K562 (cell line): ENCODE measurements at regions not wholly inside any gene's neighbourhood (a gene's known extent, or its start where the extent isn't known, plus 50 kb on each side); places are given as distances from the start of the nearest gene placed in this dataset.

Source experiments
- ATAC-seq: fragments of 200-7000 bp; cut with Tn5 transposase; 3 replicates; pipeline ENCODE4 v1.9.1; 2020; ENCODE audit warnings: moderate library complexity
- BruUV-seq: library from RNA; stranded (reverse); fragments of 400-500 nt; replicated peaks from 2 replicates; lab custom pipeline; 2021; lab: Mats Ljungman, UMichigan
- CTCF ChIA-PET: fragments of 300-600 bp; formaldehyde crosslinking; extraction: SDS; loops from one replicate; lab custom pipeline; 2021; ENCODE audit warnings: low intra/inter-chr PET ratio; lab: Yijun Ruan, JAX
- POLR2A ChIA-PET: fragments of 300-600, 350-650 bp; sonication (Branson Sonifier 250); formaldehyde crosslinking; extraction: SDS; loops from one replicate; lab custom pipeline; 2021; ENCODE audit warnings: antibody characterized with exemption, inconsistent platforms; lab: Yijun Ruan, JAX
- DNase-seq, 4 experiments: peaks; one replicate each; pipeline versions ENCODE4 v3.0.0 to v3.0.0-alpha.2; 2011 to 2018; ENCODE audit warnings: low spot score in 3 of 4, mixed read lengths in 3 of 4; ENCODE audit errors: extremely low read depth in 1 of 4
- FAIRE-seq: peaks from 2 replicates; lab custom pipeline; 2011; peaks lifted over from hg19 to GRCh38; lab: Jason Lieb, UNC
- H2AFZ ChIP-seq: 2 replicates; pipeline ENCODE4 v1.6.0; 2011; ENCODE audit warnings: low read depth, low read length, control low read depth, inconsistent platforms
- H3K27ac ChIP-seq: fragments of 200-600 bp; 3 replicates; pipeline ENCODE4 v1.8.0; 2011; ENCODE audit warnings: low read depth, mild to moderate bottlenecking, control low read depth, inconsistent platforms, low read length, moderate library complexity, mixed read lengths; ENCODE audit errors: extremely low read depth
- H3K27me3 ChIP-seq, 2 experiments: fragments of 300-600 bp in 1 of 2; 2 replicates in 1 of 2; 3 replicates in 1 of 2; pipeline versions ENCODE4 v1.6.0 to v1.8.0; 2011; ENCODE audit warnings: inconsistent platforms in 2 of 2, low read length in 2 of 2, mild to moderate bottlenecking in 1 of 2, mixed read lengths in 1 of 2, moderate library complexity in 1 of 2; ENCODE audit not compliant: control insufficient read depth in 2 of 2, insufficient read depth in 2 of 2
- H3K36me3 ChIP-seq: fragments of 300-600 bp; 3 replicates; pipeline ENCODE4 v1.8.0; 2011; ENCODE audit warnings: mild to moderate bottlenecking, low read length, inconsistent platforms; ENCODE audit not compliant: control insufficient read depth, insufficient read depth
- H3K4me1 ChIP-seq, 2 experiments: fragments of 200-600 bp in 1 of 2; replicated peaks in 1 of 2; 2 replicates in 1 of 2; 3 replicates in 1 of 2; pipeline versions ENCODE4 v1.5.1 to v1.8.0; 2011; ENCODE audit warnings: inconsistent platforms in 2 of 2, low read length in 2 of 2, mild to moderate bottlenecking in 1 of 2, mixed read lengths in 1 of 2, moderate library complexity in 1 of 2; ENCODE audit not compliant: control insufficient read depth in 2 of 2, insufficient read depth in 2 of 2
- H3K4me2 ChIP-seq: 2 replicates; pipeline ENCODE4 v1.6.1; 2011; ENCODE audit warnings: low read length, control low read depth, inconsistent platforms, mixed read lengths; ENCODE audit not compliant: insufficient read depth
- H3K4me3 ChIP-seq: fragments of 200-600 bp; sonication (generic), shearing (Covaris generic); 2 replicates; pipeline ENCODE4 v1.5.1; 2016; ENCODE audit warnings: control low read depth, inconsistent platforms
- H3K79me2 ChIP-seq: fragments of 200-600 bp; 3 replicates; pipeline ENCODE4 v1.8.0; 2011; ENCODE audit warnings: low read length, inconsistent platforms; ENCODE audit not compliant: control insufficient read depth, insufficient read depth
- H3K9ac ChIP-seq, 2 experiments: 2 replicates each; pipeline versions ENCODE4 v1.6.0 to v1.6.1; 2011; ENCODE audit warnings: low read depth in 2 of 2, low read length in 2 of 2, control low read depth in 1 of 2, inconsistent platforms in 1 of 2, mild to moderate bottlenecking in 1 of 2, mixed read lengths in 1 of 2; ENCODE audit not compliant: insufficient read depth in 1 of 2
- H3K9me1 ChIP-seq: one replicate; pipeline ENCODE4 v1.6.0; 2011; ENCODE audit warnings: inconsistent platforms, mild to moderate bottlenecking, low read length, moderate library complexity; ENCODE audit not compliant: control insufficient read depth, insufficient read depth
- H3K9me3 ChIP-seq: replicated peaks from 2 replicates; pipeline ENCODE4 v1.5.1; 2011; ENCODE audit warnings: low read depth, low read length, inconsistent platforms; ENCODE audit not compliant: control insufficient read depth, insufficient read depth
- H4K20me1 ChIP-seq: replicated peaks from 2 replicates; pipeline ENCODE4 v1.6.1; 2011; ENCODE audit warnings: low read length, inconsistent platforms, mixed read lengths; ENCODE audit not compliant: control insufficient read depth, insufficient read depth
- LARP7 ChIP-seq: fragments of 450-650 bp; IDR thresholded peaks from 2 replicates; pipeline ENCODE4 v1.6.1; 2016
- MAFF ChIP-seq: IDR thresholded peaks from 2 replicates; pipeline ENCODE4 v1.6.1; 2012; ENCODE audit warnings: low read length, improper control_type of control experiment
- MAFG ChIP-seq: fragments of 450-650 bp; conservative IDR thresholded peaks from 2 replicates; pipeline ENCODE4 v1.6.1; 2016; ENCODE audit warnings: missing genetic modification characterization, missing compliant biosample characterization
- MAFK ChIP-seq: IDR thresholded peaks from 2 replicates; pipeline ENCODE4 v1.6.1; 2011; ENCODE audit warnings: low read length, improper control_type of control experiment
- WGBS: fragments of 100-300 bp; shearing (Covaris generic); methylation state at CpG from one replicate; pipeline ENCODE4 v1.1.6; 2016; ENCODE audit warnings: low coverage, mixed read lengths; ENCODE audit not compliant: insufficient coverage; ENCODE audit errors: missing lambda C conversion rate; 5-methylcytosine and 5-hydroxymethylcytosine counted together
- in situ Hi-C: fragments of 300-500 bp; cut with MboI; formaldehyde crosslinking; loops from 4 replicates; pipeline ENCODE4 v1.15.0; 2018; ENCODE audit warnings: inconsistent platforms, mixed read lengths
- intact Hi-C: fragments of 100-400 bp; cut with micrococcal nuclease; formaldehyde crosslinking; loops from 2 replicates; pipeline ENCODE4 v1.14.2; 2022
- TF ChIP-seq, protein P1 (sequence below), 2 experiments: fragments of 450-650 bp; IDR thresholded peaks; 2 replicates each; pipeline ENCODE4 v1.6.1; 2018; ENCODE audit warnings: mild to moderate bottlenecking in 2 of 2, low read depth in 1 of 2; ENCODE audit not compliant: partially characterized antibody in 2 of 2

DNA sequence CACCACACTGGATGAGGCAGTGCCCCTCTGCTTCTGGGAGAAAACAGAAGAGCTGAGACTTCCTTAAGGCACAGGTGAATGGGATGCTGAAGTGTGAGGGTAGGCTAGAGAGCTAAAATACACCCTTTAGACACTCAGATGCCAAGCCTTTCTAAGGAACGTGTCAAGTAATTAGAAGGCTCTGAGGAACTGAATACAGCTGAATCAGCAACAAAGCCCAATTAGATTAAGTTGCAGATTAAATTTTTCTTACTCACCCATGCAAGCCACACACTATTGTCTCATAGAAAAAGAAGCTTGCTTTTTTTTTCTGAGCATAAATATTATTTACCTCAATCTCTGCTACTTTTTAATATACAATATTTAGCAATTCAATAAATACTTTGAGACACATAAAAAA lies 354.3 kb upstream of the NRG3 start:
- no peaks in the 10 kb centered on the region for H3K27me3 ChIP-seq
- DNase-seq (no peak), ATAC-seq (no peak), FAIRE-seq (no peak)
- TF ChIP-seq, protein P1, sequence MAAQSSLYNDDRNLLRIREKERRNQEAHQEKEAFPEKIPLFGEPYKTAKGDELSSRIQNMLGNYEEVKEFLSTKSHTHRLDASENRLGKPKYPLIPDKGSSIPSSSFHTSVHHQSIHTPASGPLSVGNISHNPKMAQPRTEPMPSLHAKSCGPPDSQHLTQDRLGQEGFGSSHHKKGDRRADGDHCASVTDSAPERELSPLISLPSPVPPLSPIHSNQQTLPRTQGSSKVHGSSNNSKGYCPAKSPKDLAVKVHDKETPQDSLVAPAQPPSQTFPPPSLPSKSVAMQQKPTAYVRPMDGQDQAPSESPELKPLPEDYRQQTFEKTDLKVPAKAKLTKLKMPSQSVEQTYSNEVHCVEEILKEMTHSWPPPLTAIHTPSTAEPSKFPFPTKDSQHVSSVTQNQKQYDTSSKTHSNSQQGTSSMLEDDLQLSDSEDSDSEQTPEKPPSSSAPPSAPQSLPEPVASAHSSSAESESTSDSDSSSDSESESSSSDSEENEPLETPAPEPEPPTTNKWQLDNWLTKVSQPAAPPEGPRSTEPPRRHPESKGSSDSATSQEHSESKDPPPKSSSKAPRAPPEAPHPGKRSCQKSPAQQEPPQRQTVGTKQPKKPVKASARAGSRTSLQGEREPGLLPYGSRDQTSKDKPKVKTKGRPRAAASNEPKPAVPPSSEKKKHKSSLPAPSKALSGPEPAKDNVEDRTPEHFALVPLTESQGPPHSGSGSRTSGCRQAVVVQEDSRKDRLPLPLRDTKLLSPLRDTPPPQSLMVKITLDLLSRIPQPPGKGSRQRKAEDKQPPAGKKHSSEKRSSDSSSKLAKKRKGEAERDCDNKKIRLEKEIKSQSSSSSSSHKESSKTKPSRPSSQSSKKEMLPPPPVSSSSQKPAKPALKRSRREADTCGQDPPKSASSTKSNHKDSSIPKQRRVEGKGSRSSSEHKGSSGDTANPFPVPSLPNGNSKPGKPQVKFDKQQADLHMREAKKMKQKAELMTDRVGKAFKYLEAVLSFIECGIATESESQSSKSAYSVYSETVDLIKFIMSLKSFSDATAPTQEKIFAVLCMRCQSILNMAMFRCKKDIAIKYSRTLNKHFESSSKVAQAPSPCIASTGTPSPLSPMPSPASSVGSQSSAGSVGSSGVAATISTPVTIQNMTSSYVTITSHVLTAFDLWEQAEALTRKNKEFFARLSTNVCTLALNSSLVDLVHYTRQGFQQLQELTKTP (IDR thresholded peaks at IDR 0.05; ENCODE audit: low read depth in 1 of 2, partially characterized antibody in 2 of 2), result no peak
- TF ChIP-seq MAFK (peak; percentile 37; the same call in 1 of the 2 replicates), MAFG (tag) (peak; percentile 38), MAFF (peak; percentile 28; the same call in 1 of the 2 replicates), LARP7 (no peak)
- 0% methylated on average over 1 of the region's 1 CpG for WGBS
- in situ Hi-C loops (no loop called here), intact Hi-C loops (no loop called here)
- H2AFZ ChIP-seq, result no peak overlapping the region
- ChIA-PET POLR2A (no interaction called here), CTCF (no interaction called here)
- no peaks in the 10 kb centered on the region for H3K79me2 ChIP-seq
- H4K20me1 ChIP-seq, result no peaks in the 10 kb centered on the region
- no peaks in the 10 kb centered on the region for H3K9me1 ChIP-seq
- H3K9ac ChIP-seq, result no peak overlapping the region
- H3K36me3 ChIP-seq, result no peaks in the 10 kb centered on the region
- H3K4me1 ChIP-seq, result no peaks in the 10 kb centered on the region
- no peaks in the 10 kb centered on the region for H3K9me3 ChIP-seq
- no peak overlapping the region for H3K27ac ChIP-seq
- H3K4me3 ChIP-seq, result no peak overlapping the region
- H3K4me2 ChIP-seq, result no peak overlapping the region
- no TSS peak for BruUV-seq
